Mesendoderm (in vitro differentiated cells): ENCODE measurements at regions not wholly inside any gene's neighbourhood (a gene's known extent, or its start where the extent isn't known, plus 50 kb on each side); places are given as distances from the start of the nearest gene placed in this dataset.
A peak's percentile ranks its signal among the peaks of the same experiment; 100 is the strongest.

Experiments used
- DNase-seq: peaks from one replicate; pipeline ENCODE4 v3.0.0; 2013
- H2AK5ac ChIP-seq: 2 replicates; pipeline ENCODE4 v1.6.1; 2013; ENCODE audit warnings: low read length, inconsistent platforms
- H2BK120ac ChIP-seq: 2 replicates; pipeline ENCODE4 v1.6.1; 2013; ENCODE audit warnings: low read depth, mild to moderate bottlenecking, low read length, moderate library complexity, mixed read lengths
- H2BK15ac ChIP-seq: replicated peaks from 2 replicates; pipeline ENCODE4 v1.6.1; 2013; ENCODE audit warnings: low read depth, mild to moderate bottlenecking, moderate library complexity
- H2BK5ac ChIP-seq: 2 replicates; pipeline ENCODE4 v1.6.1; 2013; ENCODE audit warnings: low read length, inconsistent platforms
- H3K18ac ChIP-seq: 2 replicates; pipeline ENCODE4 v1.6.1; 2013; ENCODE audit warnings: mild to moderate bottlenecking, low read length, mixed read lengths
- H3K23ac ChIP-seq: one replicate; pipeline ENCODE4 v1.6.1; 2013; ENCODE audit warnings: low read length
- H3K27ac ChIP-seq: 2 replicates; pipeline ENCODE4 v1.5.1; 2013; ENCODE audit warnings: low read depth, mild to moderate bottlenecking, inconsistent platforms, low read length, moderate library complexity
- H3K27me3 ChIP-seq: 2 replicates; pipeline ENCODE4 v1.6.1; 2013; ENCODE audit warnings: low read length, control low read depth, mild to moderate bottlenecking, inconsistent platforms; ENCODE audit not compliant: insufficient read depth, poor library complexity
- H3K36me3 ChIP-seq: 2 replicates; pipeline ENCODE4 v1.6.1; 2013; ENCODE audit warnings: low read length, inconsistent platforms; ENCODE audit not compliant: control insufficient read depth, insufficient read depth
- H3K4ac ChIP-seq: one replicate; pipeline ENCODE4 v1.6.1; 2013; ENCODE audit warnings: low read depth, mild to moderate bottlenecking, low read length, moderate library complexity
- H3K4me1 ChIP-seq: 2 replicates; pipeline ENCODE4 v1.6.1; 2013; ENCODE audit warnings: low read depth, low read length, inconsistent platforms; ENCODE audit not compliant: control insufficient read depth
- H3K4me2 ChIP-seq: 2 replicates; pipeline ENCODE4 v1.6.1; 2013; ENCODE audit warnings: low read length
- H3K4me3 ChIP-seq: 2 replicates; pipeline ENCODE4 v1.5.1; 2013; ENCODE audit warnings: mild to moderate bottlenecking, low read length
- H3K56ac ChIP-seq: one replicate; pipeline ENCODE4 v1.6.1; 2013; ENCODE audit warnings: low read length
- H3K79me1 ChIP-seq: 2 replicates; pipeline ENCODE4 v1.6.1; 2013; ENCODE audit warnings: low read length, inconsistent platforms
- H3K79me2 ChIP-seq: 2 replicates; pipeline ENCODE4 v1.6.1; 2013; ENCODE audit warnings: mild to moderate bottlenecking, low read length; ENCODE audit not compliant: control insufficient read depth, insufficient read depth
- H3K9ac ChIP-seq: 2 replicates; pipeline ENCODE4 v1.6.1; 2013; ENCODE audit warnings: low read length, inconsistent platforms
- H4K5ac ChIP-seq: one replicate; pipeline ENCODE4 v1.6.1; 2013; ENCODE audit warnings: low read length
- H4K8ac ChIP-seq: one replicate; pipeline ENCODE4 v1.6.1; 2013; ENCODE audit warnings: low read depth, mild to moderate bottlenecking, control low read depth, low read length, moderate library complexity
- WGBS: extraction: QIAGEN DNeasy Blood & Tissue Kit; methylation state at CpG from one replicate; pipeline ENCODE4 v1.1.7; 2013; ENCODE audit warnings: low lambda C conversion rate, missing lambda C conversion rate; ENCODE audit not compliant: insufficient coverage; ENCODE audit errors: extremely low coverage; 5-methylcytosine and 5-hydroxymethylcytosine counted together

DNA sequence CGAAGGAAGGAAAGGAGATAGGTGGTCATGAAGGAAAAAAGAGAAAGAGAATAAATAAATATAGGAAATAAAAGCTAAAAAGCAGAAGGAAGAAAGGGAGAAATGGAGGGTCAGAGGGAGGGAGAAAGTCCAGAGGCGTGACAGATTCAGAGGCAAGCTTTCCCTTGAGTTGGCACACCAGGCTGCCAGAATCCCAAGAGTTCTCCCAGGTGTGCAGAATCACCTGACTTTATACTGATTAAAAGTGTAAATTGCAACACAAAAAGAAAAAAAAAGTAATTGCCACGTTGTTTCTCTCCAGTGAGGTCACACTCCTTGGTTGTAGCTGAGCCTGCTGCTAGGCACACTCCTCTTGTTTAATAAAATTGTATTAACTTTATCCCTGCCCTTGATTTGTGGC is 669.9 kb upstream of the PKN2 start:
- H3K9ac ChIP-seq: no peak overlapping the region
- H3K27me3 ChIP-seq: no peaks in the 10 kb centered on the region
- no peak for DNase-seq
- no peak overlapping the region for H4K8ac ChIP-seq
- H2BK15ac ChIP-seq: no peak overlapping the region
- 100% methylated on average over 1 of the region's 3 CpGs for WGBS
- no peaks in the 10 kb centered on the region for H3K79me2 ChIP-seq
- no peaks in the 10 kb centered on the region for H3K4me1 ChIP-seq
- H3K4me3 ChIP-seq: no peak overlapping the region
- no peak overlapping the region for H3K27ac ChIP-seq
- H3K79me1 ChIP-seq: no peaks in the 10 kb centered on the region
- H2AK5ac ChIP-seq: no peak overlapping the region
- no peak overlapping the region for H4K5ac ChIP-seq
- H3K23ac ChIP-seq: no peak overlapping the region
- H3K18ac ChIP-seq: no peak overlapping the region
- no peak overlapping the region for H3K56ac ChIP-seq
- no peak overlapping the region for H2BK5ac ChIP-seq
- no peak overlapping the region for H3K4me2 ChIP-seq
- no peak overlapping the region for H3K4ac ChIP-seq
- H2BK120ac ChIP-seq: no peak overlapping the region
- no peaks in the 10 kb centered on the region for H3K36me3 ChIP-seq

- H3K79me1 ChIP-seq: no peaks in the 10 kb centered on the region
- peak; percentile 5 for DNase-seq
Observed at GRCh38 chr1:88016947-88017346, 667.1 kb upstream of the PKN2 start.

DNA sequence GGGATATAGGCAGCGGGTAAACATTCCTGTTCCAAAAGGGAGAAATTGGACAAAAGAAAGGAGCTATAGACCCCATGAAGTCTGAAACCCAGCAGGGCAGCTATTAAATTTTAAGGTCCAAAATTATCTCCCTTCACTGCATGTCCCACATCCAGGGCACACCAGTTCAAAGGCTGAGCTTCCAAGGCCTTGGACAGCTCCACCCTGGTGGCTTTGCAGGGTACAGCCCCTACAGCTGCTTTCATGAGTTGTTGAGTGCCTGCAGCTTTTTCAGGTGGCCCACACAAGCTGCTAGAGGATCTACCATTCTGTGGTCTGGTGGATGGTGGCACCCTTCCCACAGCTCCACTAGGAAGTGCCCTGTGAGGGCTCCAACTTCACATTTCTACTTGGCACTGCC is 662.5 kb upstream of the PKN2 start:
- Histone ChIP-seq H3K4me2 (no peak overlapping the region), H3K27me3 (no peaks in the 10 kb centered on the region), H3K23ac (no peak overlapping the region), H3K36me3 (no peaks in the 10 kb centered on the region), H2BK120ac (no peak overlapping the region), H4K8ac (no peak overlapping the region), H3K56ac (no peak overlapping the region), H2AK5ac (no peak overlapping the region), H3K18ac (no peak overlapping the region), H2BK15ac (no peak overlapping the region), H2BK5ac (no peak overlapping the region), H3K4me1 (no peaks in the 10 kb centered on the region), H3K79me1 (no peaks in the 10 kb centered on the region), H3K79me2 (no peaks in the 10 kb centered on the region), H3K4me3 (no peak overlapping the region), H3K4ac (no peak overlapping the region), H3K9ac (no peak overlapping the region), H3K27ac (no peak overlapping the region), H4K5ac (no peak overlapping the region)
- DNase-seq: peak; percentile 6
- WGBS: no CpG with 5 or more reads among the region's 1 CpG

More at GRCh38 chr1:88016947-88017346, 667.1 kb upstream of the PKN2 start:
- no peaks in the 10 kb centered on the region for H3K36me3 ChIP-seq
- WGBS: 100% methylated on average over 1 of the region's 3 CpGs
- H3K18ac ChIP-seq: no peak overlapping the region
- no peak overlapping the region for H3K4me3 ChIP-seq
- no peaks in the 10 kb centered on the region for H3K27me3 ChIP-seq
- H4K8ac ChIP-seq: no peak overlapping the region
- H2BK15ac ChIP-seq: no peak overlapping the region
- H3K79me2 ChIP-seq: no peaks in the 10 kb centered on the region
- H4K5ac ChIP-seq: no peak overlapping the region
- H2BK120ac ChIP-seq: no peak overlapping the region
- H3K4ac ChIP-seq: no peak overlapping the region
- no peak overlapping the region for H3K27ac ChIP-seq
- H2AK5ac ChIP-seq: no peak overlapping the region
- H3K4me1 ChIP-seq: no peaks in the 10 kb centered on the region
- H2BK5ac ChIP-seq: no peak overlapping the region
- no peak overlapping the region for H3K4me2 ChIP-seq
- no peak overlapping the region for H3K56ac ChIP-seq
- H3K9ac ChIP-seq: no peak overlapping the region
- H3K23ac ChIP-seq: no peak overlapping the region

DNA sequence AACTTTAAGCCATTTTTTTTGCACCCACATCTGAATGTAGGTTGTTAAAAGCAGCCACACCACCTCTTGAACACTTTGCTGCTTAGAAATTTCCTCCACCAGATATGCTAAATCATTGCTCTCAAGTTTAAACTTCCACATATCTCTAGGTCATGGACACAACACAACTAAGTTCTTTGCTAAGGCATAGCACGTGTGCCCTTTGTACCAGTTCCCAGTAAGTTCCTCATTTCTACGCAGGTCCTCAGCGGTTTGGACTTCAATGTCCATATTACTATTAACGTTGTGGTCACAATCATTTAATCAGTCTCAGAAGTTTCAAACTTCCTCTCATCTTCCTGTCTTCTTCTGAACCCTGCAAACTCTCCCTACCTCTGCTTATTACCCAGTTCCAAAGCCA is 661.6 kb upstream of the PKN2 start:
- Histone ChIP-seq H3K4me1 (no peaks in the 10 kb centered on the region), H3K79me2 (no peaks in the 10 kb centered on the region), H3K56ac (no peak overlapping the region), H3K9ac (no peak overlapping the region), H3K36me3 (no peaks in the 10 kb centered on the region), H3K4me3 (no peak overlapping the region), H2BK120ac (no peak overlapping the region), H2BK5ac (no peak overlapping the region), H3K79me1 (no peaks in the 10 kb centered on the region), H3K4ac (no peak overlapping the region), H3K4me2 (no peak overlapping the region), H2BK15ac (no peak overlapping the region), H3K27me3 (no peaks in the 10 kb centered on the region), H3K23ac (no peak overlapping the region), H4K8ac (no peak overlapping the region), H4K5ac (no peak overlapping the region), H3K27ac (no peak overlapping the region), H2AK5ac (no peak overlapping the region), H3K18ac (no peak overlapping the region)
- no CpG with 5 or more reads among the region's 4 CpGs for WGBS
- DNase-seq: no peak

GRCh38 chr1:88029142-88029541 is 654.9 kb upstream of the PKN2 start:
- Histone ChIP-seq H4K8ac (no peak overlapping the region), H3K9ac (no peak overlapping the region), H3K79me1 (no peaks in the 10 kb centered on the region), H3K4me3 (no peak overlapping the region), H2BK5ac (no peak overlapping the region), H3K4me1 (no peaks in the 10 kb centered on the region), H3K56ac (no peak overlapping the region), H2BK15ac (no peak overlapping the region), H3K4me2 (no peak overlapping the region), H2AK5ac (no peak overlapping the region), H4K5ac (no peak overlapping the region), H3K27me3 (no peaks in the 10 kb centered on the region), H3K79me2 (no peaks in the 10 kb centered on the region), H3K36me3 (no peaks in the 10 kb centered on the region), H3K18ac (no peak overlapping the region), H2BK120ac (no peak overlapping the region), H3K23ac (no peak overlapping the region), H3K27ac (no peak overlapping the region), H3K4ac (no peak overlapping the region)
- DNase-seq: peak; percentile 72
- no CpG with 5 or more reads among the region's 2 CpGs for WGBS

GRCh38 chr1:88029899-88030298 is 654.2 kb upstream of the PKN2 start:
- Histone ChIP-seq H3K27ac (no peak overlapping the region), H3K79me1 (no peaks in the 10 kb centered on the region), H3K9ac (no peak overlapping the region), H2BK15ac (no peak overlapping the region), H3K4me3 (no peak overlapping the region), H2BK5ac (no peak overlapping the region), H3K27me3 (no peaks in the 10 kb centered on the region), H3K4me2 (no peak overlapping the region), H3K36me3 (no peaks in the 10 kb centered on the region), H3K4ac (no peak overlapping the region), H3K18ac (no peak overlapping the region), H3K4me1 (no peaks in the 10 kb centered on the region), H4K8ac (no peak overlapping the region), H4K5ac (no peak overlapping the region), H2AK5ac (no peak overlapping the region), H2BK120ac (no peak overlapping the region), H3K56ac (no peak overlapping the region), H3K79me2 (no peaks in the 10 kb centered on the region), H3K23ac (no peak overlapping the region)
- peak; percentile 34 for DNase-seq
